ENCODE measurements at regions not wholly inside any gene's neighbourhood (a gene's known extent, or its start where the extent isn't known, plus 50 kb on each side); places are given as distances from the start of the nearest gene placed in this dataset.

DNA sequence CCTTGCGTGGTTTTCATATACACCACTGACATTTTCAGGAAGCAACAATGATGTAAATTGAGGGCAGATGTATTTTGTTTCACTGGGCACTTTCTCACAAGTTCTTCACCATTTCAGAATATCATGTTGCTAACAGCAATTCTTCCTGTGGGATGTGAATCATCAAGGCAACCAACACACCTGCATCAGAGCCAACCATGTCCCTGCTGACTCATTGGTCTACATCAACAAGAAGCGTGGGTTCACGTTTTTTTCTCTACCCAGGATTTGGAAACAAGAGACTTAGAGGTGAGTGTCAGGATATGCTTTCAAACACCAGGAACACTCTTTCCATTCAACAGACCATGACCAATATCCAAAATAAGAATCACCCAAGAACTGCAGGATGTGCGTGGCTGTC is 203.9 kb downstream of the TEX36 start:
- no peak for TF ChIP-seq CTCF (IDR thresholded peaks at IDR 0.05; ENCODE audit: control insufficient read depth, insufficient read depth, low read depth, low read length, missing control alignments)

DNA sequence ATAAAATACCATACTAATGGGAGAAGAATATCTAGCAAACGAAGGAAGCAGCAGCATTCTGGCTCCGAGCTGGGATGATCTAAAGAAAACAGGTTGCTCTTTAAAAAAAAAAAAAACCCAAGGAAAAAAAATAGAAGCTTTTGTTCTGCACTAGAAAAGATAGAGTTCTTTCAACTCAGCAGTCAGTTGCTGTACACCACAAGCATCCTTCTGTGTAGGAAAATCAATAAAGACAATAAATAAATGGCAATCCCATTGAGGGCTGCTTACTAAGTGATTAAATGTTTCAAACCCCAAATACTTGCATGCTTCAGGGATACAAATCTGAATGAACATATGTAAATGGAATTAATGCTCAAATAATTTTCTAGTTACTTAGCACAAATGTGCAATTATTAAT is 207.1 kb downstream of the TEX36 start:
- TF ChIP-seq CTCF (IDR thresholded peaks at IDR 0.05; ENCODE audit: control insufficient read depth, insufficient read depth, low read depth, low read length, missing control alignments), result no peak
- H3K4me3 ChIP-seq (ENCODE audit: control insufficient read depth, low read depth, low read length), result no peak overlapping the region
- DNase-seq (ENCODE audit: low read depth), result no peak

More for the DNA sequence above, 203.9 kb downstream of the TEX36 start:
- no peak overlapping the region for H3K4me3 ChIP-seq (ENCODE audit: control insufficient read depth, low read depth, low read length)
- no peak for DNase-seq (ENCODE audit: low read depth)

- H3K4me3 ChIP-seq (ENCODE audit: control insufficient read depth, low read depth, low read length), result no peak overlapping the region
- no peak for DNase-seq (ENCODE audit: low read depth)
- no peak for TF ChIP-seq CTCF (IDR thresholded peaks at IDR 0.05; ENCODE audit: control insufficient read depth, insufficient read depth, low read depth, low read length, missing control alignments)
These were observed 209.7 kb downstream of the TEX36 start for GRCh38 chr10:125473143-125473793.

DNA sequence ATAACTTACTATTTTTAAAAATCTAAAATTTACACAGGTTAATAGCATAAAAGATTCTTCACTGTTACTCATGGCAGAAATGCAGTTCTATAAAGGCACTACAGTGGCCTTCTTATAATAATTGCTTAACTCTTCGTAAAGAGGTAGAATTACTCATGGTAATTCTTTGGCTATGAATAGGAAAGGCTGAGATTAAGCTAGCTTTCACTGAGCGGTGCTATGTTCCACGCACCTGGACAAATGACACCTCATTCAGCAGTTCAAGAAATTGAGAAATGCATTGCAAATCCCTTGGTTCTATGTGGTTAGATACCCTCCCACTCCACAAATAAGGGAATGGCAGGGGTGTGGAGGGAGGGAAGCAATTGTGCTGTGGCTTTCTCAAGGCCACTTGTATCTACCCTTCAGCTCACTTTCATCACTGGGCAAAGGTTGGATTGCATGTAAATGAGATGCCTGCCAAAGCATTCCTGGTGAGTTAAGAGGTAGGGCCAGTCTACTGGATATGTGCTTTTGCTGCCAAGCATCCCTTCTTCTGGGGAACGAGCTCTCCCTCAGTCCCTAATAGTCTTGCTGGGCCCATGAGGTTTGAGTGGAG is 210.9 kb downstream of the TEX36 start:
- no peak for DNase-seq (ENCODE audit: low read depth)
- H3K4me3 ChIP-seq (ENCODE audit: control insufficient read depth, low read depth, low read length), result no peak overlapping the region
- no peak for TF ChIP-seq CTCF (IDR thresholded peaks at IDR 0.05; ENCODE audit: control insufficient read depth, insufficient read depth, low read depth, low read length, missing control alignments)

GRCh38 chr10:125468278-125468677 is 214.7 kb downstream of the TEX36 start:
- no peak for DNase-seq (ENCODE audit: low read depth)
- no peak for TF ChIP-seq CTCF (IDR thresholded peaks at IDR 0.05; ENCODE audit: control insufficient read depth, insufficient read depth, low read depth, low read length, missing control alignments)
- H3K4me3 ChIP-seq (ENCODE audit: control insufficient read depth, low read depth, low read length), result no peak overlapping the region

DNA sequence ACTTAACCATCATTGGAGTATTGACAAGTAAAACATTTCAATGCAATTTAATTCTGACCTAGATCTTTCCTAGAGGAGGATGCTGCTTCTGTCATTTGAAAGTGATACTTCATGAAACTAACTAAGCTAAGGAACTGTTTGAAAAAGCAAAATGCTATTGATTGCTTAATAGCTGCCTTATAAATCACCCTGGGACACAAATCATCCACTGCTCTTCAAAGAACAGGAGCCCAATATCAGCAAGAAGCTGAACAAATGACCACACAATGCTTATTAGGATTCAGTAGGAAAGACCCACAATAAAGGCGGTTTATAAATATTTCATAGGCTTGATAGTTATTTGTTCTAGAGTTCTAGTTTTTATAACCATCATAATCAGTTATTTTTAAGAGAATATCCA is 216.3 kb downstream of the TEX36 start:
- DNase-seq (ENCODE audit: low read depth), result no peak
- no peak for TF ChIP-seq CTCF (IDR thresholded peaks at IDR 0.05; ENCODE audit: control insufficient read depth, insufficient read depth, low read depth, low read length, missing control alignments)
- H3K4me3 ChIP-seq (ENCODE audit: control insufficient read depth, low read depth, low read length), result no peak overlapping the region

Data from AG09309 (cell line).